HUES64 (cell line): ENCODE measurements at regions not wholly inside any gene's neighbourhood (a gene's known extent, or its start where the extent isn't known, plus 50 kb on each side); places are given as distances from the start of the nearest gene placed in this dataset.
"Not testable (repeated sequence)": the region's sequence is repeated elsewhere in the genome, so short reads cannot be mapped to it uniquely, and the experiment has no call there.

Source experiments
- H3K27ac ChIP-seq: 2 replicates; pipeline ENCODE4 v1.7.0; 2013; ENCODE audit warnings: low read depth, low read length, inconsistent platforms
- H3K27me3 ChIP-seq: 2 replicates; pipeline ENCODE4 v1.6.1; 2013; ENCODE audit warnings: mild to moderate bottlenecking, low read length; ENCODE audit not compliant: insufficient read depth
- H3K36me3 ChIP-seq: 2 replicates; pipeline ENCODE4 v1.6.1; 2013; ENCODE audit warnings: mild to moderate bottlenecking, low read length; ENCODE audit not compliant: insufficient read depth
- H3K4me1 ChIP-seq: 2 replicates; pipeline ENCODE4 v1.6.1; 2013; ENCODE audit warnings: mild to moderate bottlenecking, low read length, moderate library complexity; ENCODE audit not compliant: insufficient read depth
- H3K4me3 ChIP-seq: 2 replicates; pipeline ENCODE4 v1.5.1; 2013; ENCODE audit warnings: mild to moderate bottlenecking, low read length, moderate library complexity
- H3K9ac ChIP-seq: 2 replicates; pipeline ENCODE4 v1.6.1; 2013; ENCODE audit warnings: mild to moderate bottlenecking, low read depth, low read length
- H3K9me3 ChIP-seq: 2 replicates; pipeline ENCODE4 v1.6.1; 2013; ENCODE audit warnings: low read depth, low read length; ENCODE audit not compliant: insufficient read depth
- WGBS: fragments of 150-250, 120-280 bp; methylation state at CpG from one replicate; pipeline ENCODE4 v1.1.7; 2013; ENCODE audit warnings: missing lambda C conversion rate; 5-methylcytosine and 5-hydroxymethylcytosine counted together

- WGBS: 94% methylated on average over 13 of the region's 13 CpGs
- no peaks in the 10 kb centered on the region for H3K36me3 ChIP-seq
- H3K9ac ChIP-seq: no peak overlapping the region
- H3K27ac ChIP-seq: no peak overlapping the region
- H3K27me3 ChIP-seq: no peaks in the 10 kb centered on the region
- no peak overlapping the region for H3K4me3 ChIP-seq
- no peaks in the 10 kb centered on the region for H3K9me3 ChIP-seq
- H3K4me1 ChIP-seq: no peaks in the 10 kb centered on the region; the same call in 1 of the 2 replicates
Observed at GRCh38 chr17:79560527-79560926, 50.3 kb downstream of the RBFOX3 start.

DNA sequence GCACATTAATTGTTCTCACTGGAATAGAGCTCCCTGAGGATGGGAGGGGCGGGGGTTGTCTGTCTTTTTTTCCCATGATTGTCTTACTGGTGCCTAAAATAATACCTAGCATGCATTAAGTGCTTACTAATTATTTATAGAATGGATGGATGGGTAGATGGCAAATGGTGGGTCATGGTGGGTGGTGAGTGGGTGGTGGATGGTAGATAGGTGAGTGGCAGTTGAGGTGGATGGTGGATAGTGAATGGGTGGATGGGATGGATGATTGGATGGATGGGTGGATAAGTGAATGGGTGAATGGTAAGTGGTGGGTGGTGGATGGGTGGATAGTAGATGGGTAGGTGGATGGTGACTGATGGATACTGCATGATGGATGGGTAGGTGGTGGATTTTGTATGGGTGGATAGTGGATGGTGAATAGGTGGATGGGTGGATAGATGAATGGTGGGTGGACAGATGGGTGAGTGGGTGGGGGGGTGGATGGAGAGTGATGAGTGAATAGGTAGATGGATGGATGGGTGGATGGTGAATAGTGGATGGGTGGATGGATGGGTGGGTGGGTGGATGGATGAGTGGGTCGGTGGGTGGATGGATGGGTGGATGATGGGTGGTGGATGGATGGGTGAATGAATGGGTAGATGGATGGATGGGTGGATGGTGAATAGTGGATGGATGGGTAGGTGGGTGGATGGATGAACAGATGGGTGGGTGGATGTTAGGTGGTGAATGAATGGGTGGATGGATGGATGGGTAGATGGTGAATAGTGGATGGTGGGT is 51.6 kb downstream of the RBFOX3 start:
- H3K4me1 ChIP-seq: no peaks in the 10 kb centered on the region; the same call in 1 of the 2 replicates
- 81% methylated on average over 2 of the region's 2 CpGs for WGBS
- no peaks in the 10 kb centered on the region for H3K36me3 ChIP-seq
- H3K4me3 ChIP-seq: no peak overlapping the region
- no peak overlapping the region for H3K9ac ChIP-seq
- no peaks in the 10 kb centered on the region for H3K27me3 ChIP-seq
- H3K27ac ChIP-seq: no peak overlapping the region
- H3K9me3 ChIP-seq: no peaks in the 10 kb centered on the region

- Histone ChIP-seq H3K4me3 (no peak overlapping the region), H3K9ac (no peak overlapping the region), H3K36me3 (no peaks in the 10 kb centered on the region), H3K9me3 (no peaks in the 10 kb centered on the region), H3K4me1 (no peaks in the 10 kb centered on the region; the same call in 1 of the 2 replicates), H3K27me3 (no peaks in the 10 kb centered on the region), H3K27ac (no peak overlapping the region)
- WGBS: 90% methylated on average over 24 of the region's 24 CpGs
Observed at GRCh38 chr17:79558091-79558900, 52.6 kb downstream of the RBFOX3 start.

- no peaks in the 10 kb centered on the region; the same call in 1 of the 2 replicates for H3K4me1 ChIP-seq
- H3K27me3 ChIP-seq: no peaks in the 10 kb centered on the region
- H3K9me3 ChIP-seq: peaks cover 5% of the 10 kb centered on the region; the same call in 1 of the 2 replicates
- H3K9ac ChIP-seq: no peak overlapping the region
- 91% methylated on average over 22 of the region's 22 CpGs for whole genome bisulfite sequencing
- no peak overlapping the region for H3K4me3 ChIP-seq
- no peaks in the 10 kb centered on the region for H3K36me3 ChIP-seq
- H3K27ac ChIP-seq: no peak overlapping the region
Observed at GRCh38 chr17:79557276-79558090, 53.4 kb downstream of the RBFOX3 start.

DNA sequence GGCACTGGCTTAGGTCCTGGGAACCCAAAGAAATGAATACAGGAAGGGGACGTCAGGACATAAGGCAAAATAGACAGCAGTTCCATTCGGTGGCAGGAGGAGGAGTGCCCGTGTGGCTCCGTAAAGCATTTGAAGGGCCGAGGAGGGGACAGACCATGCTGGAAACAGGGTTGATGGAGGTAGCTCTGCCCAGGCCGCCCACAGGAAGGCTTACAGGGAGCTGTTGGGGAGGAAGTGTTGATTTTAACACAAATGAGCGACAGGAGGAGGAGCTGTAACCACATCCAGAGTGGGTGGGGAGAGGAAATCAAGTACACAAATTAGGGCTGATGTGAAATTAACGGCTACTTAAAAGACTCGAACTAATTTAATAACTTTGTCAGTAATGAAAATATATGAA is 54.6 kb downstream of the RBFOX3 start:
- no peaks in the 10 kb centered on the region for H3K36me3 ChIP-seq
- WGBS: 83% methylated on average over 9 of the region's 9 CpGs
- H3K9me3 ChIP-seq: peaks cover 9% of the 10 kb centered on the region; the same call in 1 of the 2 replicates
- no peaks in the 10 kb centered on the region for H3K27me3 ChIP-seq
- no peaks in the 10 kb centered on the region for H3K4me1 ChIP-seq
- H3K27ac ChIP-seq: no peak overlapping the region
- no peak overlapping the region for H3K9ac ChIP-seq
- H3K4me3 ChIP-seq: no peak overlapping the region

- no peak overlapping the region for H3K27ac ChIP-seq
- H3K9ac ChIP-seq: no peak overlapping the region
- no peaks in the 10 kb centered on the region for H3K4me1 ChIP-seq
- no peaks in the 10 kb centered on the region for H3K27me3 ChIP-seq
- WGBS: 90% methylated on average over 5 of the region's 5 CpGs
- H3K4me3 ChIP-seq: no peak overlapping the region
- peaks cover 9% of the 10 kb centered on the region; the same call in 1 of the 2 replicates for H3K9me3 ChIP-seq
- H3K36me3 ChIP-seq: no peaks in the 10 kb centered on the region
Observed at GRCh38 chr17:79555543-79555942, 55.3 kb downstream of the RBFOX3 start.

DNA sequence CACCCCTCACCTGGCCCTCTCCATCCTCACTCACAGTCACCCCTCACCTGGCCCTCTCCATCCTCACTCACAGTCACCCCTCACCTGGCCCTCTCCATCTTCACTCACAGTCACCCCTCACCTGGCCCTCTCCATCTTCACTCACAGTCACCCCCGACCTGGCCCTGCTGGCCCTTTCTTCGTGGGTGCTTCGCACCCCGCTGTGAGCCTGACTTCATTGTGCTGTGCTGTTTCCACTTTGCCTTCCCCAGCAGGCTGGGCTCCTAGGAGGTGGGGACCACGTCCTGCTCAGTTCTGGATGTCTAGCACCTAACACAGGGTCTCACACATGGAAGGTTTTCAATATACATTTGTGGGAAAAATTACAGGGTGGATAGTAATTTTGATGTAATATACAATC is 56.5 kb downstream of the RBFOX3 start:
- H3K4me3 ChIP-seq, H3K9ac ChIP-seq, H3K27ac ChIP-seq, H3K9me3 ChIP-seq, H3K36me3 ChIP-seq, H3K27me3 ChIP-seq, H3K4me1 ChIP-seq: not testable (repeated sequence)
- 86% methylated on average over 5 of the region's 5 CpGs for WGBS

GRCh38 chr17:79552824-79553223 is 58.0 kb downstream of the RBFOX3 start:
- H3K27me3 ChIP-seq: no peaks in the 10 kb centered on the region
- H3K9ac ChIP-seq: no peak overlapping the region

DNA sequence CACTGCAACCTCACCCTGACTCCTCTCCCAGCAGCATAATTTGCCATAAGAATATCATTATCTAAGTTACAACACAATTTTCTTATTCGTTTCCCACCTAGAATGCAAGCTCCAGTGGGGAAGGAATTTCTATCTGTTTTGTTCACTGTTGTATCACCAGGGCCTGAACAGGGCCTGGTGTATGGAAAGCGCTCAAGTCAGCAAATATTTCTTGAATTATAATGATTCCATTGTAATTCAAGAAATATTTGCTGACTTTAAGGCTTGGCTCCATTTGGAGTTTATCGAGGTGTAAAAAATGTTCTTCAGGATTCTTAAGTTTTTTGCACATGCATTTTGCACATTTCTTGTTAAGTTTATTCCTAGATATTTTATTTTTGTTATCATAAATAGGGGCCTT is 58.4 kb downstream of the RBFOX3 start:
- peaks cover 9% of the 10 kb centered on the region; the same call in 1 of the 2 replicates for H3K9me3 ChIP-seq
- H3K27me3 ChIP-seq: no peaks in the 10 kb centered on the region
- no peak overlapping the region for H3K4me3 ChIP-seq
- no peaks in the 10 kb centered on the region for H3K4me1 ChIP-seq
- 85% methylated on average over 2 of the region's 3 CpGs for WGBS
- no peaks in the 10 kb centered on the region for H3K36me3 ChIP-seq
- H3K27ac ChIP-seq: no peak overlapping the region
- no peak overlapping the region for H3K9ac ChIP-seq

More at GRCh38 chr17:79552824-79553223, 58.0 kb downstream of the RBFOX3 start:
- Histone ChIP-seq H3K4me3 (no peak overlapping the region), H3K27ac (no peak overlapping the region), H3K4me1 (no peaks in the 10 kb centered on the region), H3K36me3 (no peaks in the 10 kb centered on the region), H3K9me3 (peaks cover 9% of the 10 kb centered on the region; the same call in 1 of the 2 replicates)
- 88% methylated on average over 1 of the region's 1 CpG for WGBS

GRCh38 chr17:79549141-79549915 is 61.5 kb downstream of the RBFOX3 start:
- no peaks in the 10 kb centered on the region for H3K4me1 ChIP-seq
- H3K27me3 ChIP-seq: no peaks in the 10 kb centered on the region
- H3K9me3 ChIP-seq: peaks cover 9% of the 10 kb centered on the region; the same call in 1 of the 2 replicates
- no peak overlapping the region for H3K4me3 ChIP-seq
- 63% methylated on average over 10 of the region's 10 CpGs for WGBS
- H3K36me3 ChIP-seq: no peaks in the 10 kb centered on the region
- H3K27ac ChIP-seq: peak overlapping the region; percentile 20; the same call in 1 of the 2 replicates
- no peak overlapping the region for H3K9ac ChIP-seq
